Astrocyte (in vitro differentiated cells and primary cell): ENCODE measurements at regions not wholly inside any gene's neighbourhood (a gene's known extent, or its start where the extent isn't known, plus 50 kb on each side); places are given as distances from the start of the nearest gene placed in this dataset.

Experiments
- DNase-seq: peaks from one replicate; pipeline ENCODE4 v3.0.0-alpha.2; 2010; ENCODE audit warnings: low read depth
- FAIRE-seq: peaks from 2 replicates; lab custom pipeline; 2011; peaks lifted over from hg19 to GRCh38; lab: Jason Lieb, UNC
- H2AFZ ChIP-seq: 2 replicates; pipeline ENCODE4 v1.6.0; 2012; ENCODE audit warnings: low read depth, low read length, inconsistent platforms
- H3K27ac ChIP-seq: 2 replicates; pipeline ENCODE4 v1.5.1; 2011; ENCODE audit warnings: low read depth, low read length, inconsistent platforms
- H3K27me3 ChIP-seq: 2 replicates; pipeline ENCODE4 v1.6.0; 2011; ENCODE audit warnings: low read length, inconsistent platforms; ENCODE audit not compliant: insufficient read depth
- H3K36me3 ChIP-seq: 2 replicates; pipeline ENCODE4 v1.5.1; 2011; ENCODE audit warnings: low read length, inconsistent platforms; ENCODE audit not compliant: insufficient read depth
- H3K4me1 ChIP-seq: 2 replicates; pipeline ENCODE4 v1.5.1; 2011; ENCODE audit warnings: low read length, inconsistent platforms; ENCODE audit not compliant: insufficient read depth
- H3K4me2 ChIP-seq: 2 replicates; pipeline ENCODE4 v1.6.0; 2012; ENCODE audit warnings: low read length, inconsistent platforms
- H3K4me3 ChIP-seq: 2 replicates; pipeline ENCODE4 v1.5.1; 2011; ENCODE audit warnings: low read depth, mild to moderate bottlenecking, low read length, inconsistent platforms; ENCODE audit not compliant: insufficient read depth
- H3K79me2 ChIP-seq: 2 replicates; pipeline ENCODE4 v1.6.0; 2012; ENCODE audit warnings: mild to moderate bottlenecking, low read length, inconsistent platforms; ENCODE audit not compliant: insufficient read depth
- H3K9ac ChIP-seq: 2 replicates; pipeline ENCODE4 v1.6.0; 2012; ENCODE audit warnings: mild to moderate bottlenecking, low read length, inconsistent platforms
- H3K9me3 ChIP-seq: 2 replicates; pipeline ENCODE4 v1.5.1; 2012; ENCODE audit warnings: low read depth, mild to moderate bottlenecking, low read length, inconsistent platforms; ENCODE audit not compliant: insufficient read depth
- H4K20me1 ChIP-seq: 2 replicates; pipeline ENCODE4 v1.6.0; 2012; ENCODE audit warnings: low read length, inconsistent platforms; ENCODE audit not compliant: insufficient read depth
- H3K27ac Mint-ChIP-seq: one replicate; pipeline ENCODE4 v1.8.0; 2021; ENCODE audit warnings: mild to moderate bottlenecking, mixed read lengths; ENCODE audit not compliant: unreplicated experiment
- H3K27me3 Mint-ChIP-seq: one replicate; pipeline ENCODE4 v1.8.0; 2021; ENCODE audit warnings: low read depth, mixed read lengths; ENCODE audit not compliant: unreplicated experiment
- H3K36me3 Mint-ChIP-seq: one replicate; pipeline ENCODE4 v1.8.0; 2021; ENCODE audit warnings: low read depth, mixed read lengths; ENCODE audit not compliant: unreplicated experiment
- H3K4me1 Mint-ChIP-seq: one replicate; pipeline ENCODE4 v1.8.0; 2021; ENCODE audit warnings: low read depth, mixed read lengths; ENCODE audit not compliant: unreplicated experiment
- H3K4me3 Mint-ChIP-seq: one replicate; pipeline ENCODE4 v1.8.0; 2021; ENCODE audit warnings: mild to moderate bottlenecking, moderate library complexity, mixed read lengths; ENCODE audit not compliant: unreplicated experiment
- H3K9me3 Mint-ChIP-seq: one replicate; pipeline ENCODE4 v1.8.0; 2021; ENCODE audit warnings: mild to moderate bottlenecking, mixed read lengths; ENCODE audit not compliant: unreplicated experiment
- EZH2 ChIP-seq: IDR thresholded peaks from 2 replicates; pipeline ENCODE4 v1.6.1; 2012; ENCODE audit warnings: mild to moderate bottlenecking, low read length, inconsistent platforms; ENCODE audit not compliant: insufficient read depth
- TF ChIP-seq, protein P1 (sequence below): IDR thresholded peaks from 2 replicates; pipeline ENCODE4 v1.5.1; 2011; ENCODE audit warnings: low read depth, mild to moderate bottlenecking, inconsistent platforms, low read length, moderate library complexity; ENCODE audit not compliant: insufficient read depth

DNA sequence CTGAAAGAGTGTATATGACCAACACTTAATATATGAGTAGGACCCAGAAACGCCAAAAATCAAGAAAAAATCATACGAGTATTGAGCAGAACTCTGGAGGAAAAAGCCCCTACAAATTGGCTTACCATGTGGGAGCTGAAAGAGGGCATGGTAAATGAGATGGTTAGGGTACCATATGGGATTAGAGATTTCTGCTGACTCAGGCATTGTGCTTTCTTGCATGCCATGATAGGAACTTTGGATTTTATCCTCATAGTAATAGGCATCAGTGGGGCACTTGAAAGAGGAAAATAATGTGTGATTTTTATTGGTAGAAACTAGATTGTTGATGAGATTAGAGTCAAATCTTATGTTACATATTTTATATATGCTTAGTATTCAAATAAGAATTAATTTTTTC is 271.1 kb downstream of the CBLN2 start:
- Histone ChIP-seq H2AFZ (no peak overlapping the region), H3K4me1 (no peaks in the 10 kb centered on the region), H3K9ac (no peak overlapping the region), H3K4me2 (no peak overlapping the region), H3K27me3 (no peaks in the 10 kb centered on the region), H3K9me3 (no peaks in the 10 kb centered on the region), H3K27ac (no peak overlapping the region), H4K20me1 (no peaks in the 10 kb centered on the region), H3K79me2 (no peaks in the 10 kb centered on the region), H3K4me3 (no peak overlapping the region), H3K36me3 (no peaks in the 10 kb centered on the region)
- H3K27ac Mint-ChIP-seq, result no peak overlapping the region
- H3K9me3 Mint-ChIP-seq, result peaks cover 14% of the 10 kb centered on the region
- FAIRE-seq (no peak), DNase-seq (no peak)
- H3K4me1 Mint-ChIP-seq, result no peaks in the 10 kb centered on the region
- no peaks in the 10 kb centered on the region for H3K27me3 Mint-ChIP-seq
- H3K4me3 Mint-ChIP-seq, result no peak overlapping the region
- H3K36me3 Mint-ChIP-seq, result no peaks in the 10 kb centered on the region
- TF ChIP-seq EZH2, result no peak
- TF ChIP-seq, protein P1, sequence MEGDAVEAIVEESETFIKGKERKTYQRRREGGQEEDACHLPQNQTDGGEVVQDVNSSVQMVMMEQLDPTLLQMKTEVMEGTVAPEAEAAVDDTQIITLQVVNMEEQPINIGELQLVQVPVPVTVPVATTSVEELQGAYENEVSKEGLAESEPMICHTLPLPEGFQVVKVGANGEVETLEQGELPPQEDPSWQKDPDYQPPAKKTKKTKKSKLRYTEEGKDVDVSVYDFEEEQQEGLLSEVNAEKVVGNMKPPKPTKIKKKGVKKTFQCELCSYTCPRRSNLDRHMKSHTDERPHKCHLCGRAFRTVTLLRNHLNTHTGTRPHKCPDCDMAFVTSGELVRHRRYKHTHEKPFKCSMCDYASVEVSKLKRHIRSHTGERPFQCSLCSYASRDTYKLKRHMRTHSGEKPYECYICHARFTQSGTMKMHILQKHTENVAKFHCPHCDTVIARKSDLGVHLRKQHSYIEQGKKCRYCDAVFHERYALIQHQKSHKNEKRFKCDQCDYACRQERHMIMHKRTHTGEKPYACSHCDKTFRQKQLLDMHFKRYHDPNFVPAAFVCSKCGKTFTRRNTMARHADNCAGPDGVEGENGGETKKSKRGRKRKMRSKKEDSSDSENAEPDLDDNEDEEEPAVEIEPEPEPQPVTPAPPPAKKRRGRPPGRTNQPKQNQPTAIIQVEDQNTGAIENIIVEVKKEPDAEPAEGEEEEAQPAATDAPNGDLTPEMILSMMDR, result no peak

DNA sequence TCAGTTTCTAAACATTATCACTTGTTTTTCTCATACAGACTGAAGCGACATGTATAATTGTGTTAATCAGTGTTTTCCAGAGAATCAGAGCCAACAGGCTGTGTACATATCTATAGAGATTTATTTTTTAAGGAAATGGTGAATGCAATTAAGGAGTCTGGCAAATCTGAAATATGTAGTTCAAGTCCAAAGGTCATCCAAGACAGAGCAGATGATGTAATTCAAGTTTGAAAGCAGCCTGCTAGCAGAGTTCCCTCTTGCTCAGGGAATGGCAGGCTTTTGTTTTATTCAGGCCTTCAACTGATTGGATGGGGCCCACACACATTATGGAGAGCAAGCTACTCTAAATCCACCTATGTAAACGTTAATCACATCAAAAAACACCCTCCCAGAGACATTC is 282.6 kb downstream of the CBLN2 start:
- H3K4me3 ChIP-seq, result no peak overlapping the region
- H3K4me2 ChIP-seq, result no peak overlapping the region
- no peaks in the 10 kb centered on the region for H3K36me3 ChIP-seq
- H3K9me3 Mint-ChIP-seq, result peaks cover 5% of the 10 kb centered on the region
- no peaks in the 10 kb centered on the region for H3K4me1 ChIP-seq
- no peaks in the 10 kb centered on the region for H3K27me3 Mint-ChIP-seq
- no peak overlapping the region for H3K27ac Mint-ChIP-seq
- H3K27ac ChIP-seq, result no peak overlapping the region
- H2AFZ ChIP-seq, result no peak overlapping the region
- H3K9me3 ChIP-seq, result no peaks in the 10 kb centered on the region
- no peaks in the 10 kb centered on the region for H3K79me2 ChIP-seq
- H3K36me3 Mint-ChIP-seq, result no peaks in the 10 kb centered on the region
- FAIRE-seq, result no peak
- H3K4me1 Mint-ChIP-seq, result no peaks in the 10 kb centered on the region
- no peak for DNase-seq
- H4K20me1 ChIP-seq, result no peaks in the 10 kb centered on the region
- TF ChIP-seq EZH2, result no peak
- TF ChIP-seq, protein P1, result no peak
- H3K9ac ChIP-seq, result no peak overlapping the region
- H3K27me3 ChIP-seq, result no peaks in the 10 kb centered on the region
- H3K4me3 Mint-ChIP-seq, result no peak overlapping the region

DNA sequence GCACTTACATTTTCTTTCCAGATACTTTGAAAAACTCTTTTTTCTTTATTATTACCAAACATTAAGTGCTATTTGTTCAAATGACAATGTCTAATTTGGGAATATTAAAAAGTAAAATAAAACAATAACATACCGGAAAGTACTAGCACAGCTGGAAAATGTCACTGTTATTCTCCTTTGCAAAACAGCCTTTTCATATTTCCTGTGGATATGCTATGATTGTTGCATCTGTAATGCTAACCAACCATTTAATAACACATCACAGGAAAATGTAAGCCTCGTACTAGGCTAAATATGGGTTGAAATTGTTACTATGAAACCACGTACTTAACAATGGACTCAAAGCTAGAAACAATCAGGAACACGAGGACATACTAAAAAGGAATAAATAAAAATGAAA is 298.1 kb downstream of the CBLN2 start:
- no peak overlapping the region for H3K4me3 Mint-ChIP-seq
- FAIRE-seq, result no peak

More for the DNA sequence above, 298.1 kb downstream of the CBLN2 start:
- no peaks in the 10 kb centered on the region for H3K4me1 Mint-ChIP-seq
- no peaks in the 10 kb centered on the region for H3K36me3 Mint-ChIP-seq
- H3K4me3 ChIP-seq, result no peak overlapping the region
- H3K27me3 Mint-ChIP-seq, result no peaks in the 10 kb centered on the region
- no peak overlapping the region for H3K27ac ChIP-seq
- H2AFZ ChIP-seq, result no peak overlapping the region
- no peak for TF ChIP-seq EZH2
- TF ChIP-seq, protein P1, result no peak
- H3K27ac Mint-ChIP-seq, result no peak overlapping the region
- H3K9me3 ChIP-seq, result no peaks in the 10 kb centered on the region
- no peaks in the 10 kb centered on the region for H4K20me1 ChIP-seq
- DNase-seq, result no peak
- H3K27me3 ChIP-seq, result no peaks in the 10 kb centered on the region
- peaks cover 2% of the 10 kb centered on the region for H3K9me3 Mint-ChIP-seq
- no peak overlapping the region for H3K4me2 ChIP-seq
- no peak overlapping the region for H3K9ac ChIP-seq
- no peaks in the 10 kb centered on the region for H3K36me3 ChIP-seq
- no peaks in the 10 kb centered on the region for H3K79me2 ChIP-seq
- no peaks in the 10 kb centered on the region for H3K4me1 ChIP-seq
